Loucy (cell line): ENCODE measurements at regions not wholly inside any gene's neighbourhood (a gene's known extent, or its start where the extent isn't known, plus 50 kb on each side); places are given as distances from the start of the nearest gene placed in this dataset.

Experiments
- EZH2phosphoT487 ChIP-seq: fragments of 200-600 bp; IDR thresholded peaks from 2 replicates; pipeline ENCODE4 v1.6.1; 2018; ENCODE audit warnings: antibody characterized with exemption, mild to moderate bottlenecking, moderate library complexity, borderline replicate concordance
- TF ChIP-seq, protein P1 (sequence below): fragments of 200-600 bp; sonication (generic); conservative IDR thresholded peaks from 2 replicates; pipeline ENCODE4 v1.5.1; 2014; ENCODE audit warnings: mild to moderate bottlenecking, antibody characterized with exemption, low read length

DNA sequence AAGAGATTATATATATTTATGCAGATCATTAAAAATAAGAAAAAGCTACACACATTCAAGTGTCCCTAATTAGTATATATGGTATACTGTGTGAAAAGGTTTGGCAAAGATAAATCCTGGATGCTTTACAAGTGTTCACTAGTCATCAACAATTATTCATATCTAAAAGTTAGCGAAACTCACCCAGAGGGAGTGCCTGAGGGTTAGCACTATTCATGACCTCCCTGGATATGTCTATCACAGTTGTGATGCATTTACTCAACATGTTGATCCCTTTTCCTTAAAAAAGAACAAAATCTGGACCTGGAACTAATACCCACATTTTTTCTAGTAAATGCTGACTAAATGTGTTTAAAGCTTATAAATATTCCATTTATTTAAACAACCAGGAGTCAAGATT lies 273.0 kb upstream of the SMC2 start:
- TF ChIP-seq, protein P1, sequence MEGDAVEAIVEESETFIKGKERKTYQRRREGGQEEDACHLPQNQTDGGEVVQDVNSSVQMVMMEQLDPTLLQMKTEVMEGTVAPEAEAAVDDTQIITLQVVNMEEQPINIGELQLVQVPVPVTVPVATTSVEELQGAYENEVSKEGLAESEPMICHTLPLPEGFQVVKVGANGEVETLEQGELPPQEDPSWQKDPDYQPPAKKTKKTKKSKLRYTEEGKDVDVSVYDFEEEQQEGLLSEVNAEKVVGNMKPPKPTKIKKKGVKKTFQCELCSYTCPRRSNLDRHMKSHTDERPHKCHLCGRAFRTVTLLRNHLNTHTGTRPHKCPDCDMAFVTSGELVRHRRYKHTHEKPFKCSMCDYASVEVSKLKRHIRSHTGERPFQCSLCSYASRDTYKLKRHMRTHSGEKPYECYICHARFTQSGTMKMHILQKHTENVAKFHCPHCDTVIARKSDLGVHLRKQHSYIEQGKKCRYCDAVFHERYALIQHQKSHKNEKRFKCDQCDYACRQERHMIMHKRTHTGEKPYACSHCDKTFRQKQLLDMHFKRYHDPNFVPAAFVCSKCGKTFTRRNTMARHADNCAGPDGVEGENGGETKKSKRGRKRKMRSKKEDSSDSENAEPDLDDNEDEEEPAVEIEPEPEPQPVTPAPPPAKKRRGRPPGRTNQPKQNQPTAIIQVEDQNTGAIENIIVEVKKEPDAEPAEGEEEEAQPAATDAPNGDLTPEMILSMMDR, result no peak
- no peak for TF ChIP-seq EZH2phosphoT487
